HG03439 (cell line): ENCODE measurements at regions not wholly inside any gene's neighbourhood (a gene's known extent, or its start where the extent isn't known, plus 50 kb on each side); places are given as distances from the start of the nearest gene placed in this dataset.

Experiments
- ATAC-seq: cut with Tn5 transposase; IDR thresholded peaks from one replicate; pipeline ENCODE4 v1.9.1; 2021; ENCODE audit warnings: mild to moderate bottlenecking, moderate library complexity; ENCODE audit not compliant: unreplicated experiment

DNA sequence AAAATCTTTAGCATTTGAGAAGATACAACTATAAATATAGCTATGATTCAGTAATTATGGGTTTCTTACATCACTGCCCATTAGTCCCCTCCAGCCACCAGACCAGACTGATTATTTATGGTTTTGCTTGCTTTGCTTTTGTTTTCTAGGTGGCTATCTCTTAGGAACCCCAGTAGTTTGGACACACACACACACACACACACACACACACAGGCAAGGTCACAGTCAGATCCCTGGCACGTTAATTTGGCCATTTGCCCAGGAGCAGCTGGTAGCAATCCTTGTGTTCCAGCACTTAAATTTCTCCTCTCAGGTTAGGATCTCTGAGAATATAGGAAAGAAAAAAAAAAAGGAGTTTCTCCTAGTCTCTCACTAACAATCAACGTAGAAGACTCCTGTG, 90.2 kb upstream of the RESF1 start:
- no peak for ATAC-seq

DNA sequence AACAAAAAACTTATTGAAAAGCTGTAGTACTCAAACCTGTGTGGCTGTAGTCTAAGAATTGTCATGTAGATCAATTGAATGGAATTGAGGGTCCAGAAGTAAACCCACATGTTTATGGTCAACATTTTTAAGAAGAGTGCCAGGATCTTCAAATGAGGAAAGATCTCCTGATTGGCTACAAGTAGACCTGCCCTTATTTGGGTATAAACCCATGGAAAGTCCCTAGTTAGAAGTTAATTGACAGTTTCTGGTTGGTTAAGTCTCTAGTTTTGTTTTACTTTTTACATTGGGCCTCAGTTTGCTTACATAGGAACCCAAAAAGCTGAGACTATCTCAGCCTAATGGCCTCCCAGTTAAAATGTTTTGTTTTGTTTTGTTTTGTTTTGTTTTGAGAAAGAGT, 91.9 kb upstream of the RESF1 start:
- no peak for ATAC-seq

DNA sequence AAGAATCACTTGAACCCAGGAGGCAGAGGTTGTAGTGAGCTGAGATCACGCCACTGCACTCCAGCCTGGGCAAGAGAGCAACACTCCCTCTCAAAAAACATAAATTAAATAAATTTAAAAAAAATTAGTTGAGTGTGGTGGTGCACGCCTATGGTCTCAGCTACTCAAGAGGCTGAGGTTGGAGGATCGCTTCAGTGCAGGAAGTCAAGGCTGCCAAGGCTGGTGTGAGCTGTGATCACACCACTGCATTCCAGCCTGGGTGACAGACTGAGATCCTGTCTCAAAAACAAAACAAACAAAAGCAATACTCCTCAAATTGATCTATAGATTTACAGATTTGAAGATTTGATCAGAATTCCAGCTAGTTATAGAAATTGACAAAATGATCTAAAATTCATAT, 92.7 kb upstream of the RESF1 start:
- no peak for ATAC-seq

- no peak for ATAC-seq
Observed at GRCh38 chr12:31865023-31865422, 94.2 kb upstream of the RESF1 start.

DNA sequence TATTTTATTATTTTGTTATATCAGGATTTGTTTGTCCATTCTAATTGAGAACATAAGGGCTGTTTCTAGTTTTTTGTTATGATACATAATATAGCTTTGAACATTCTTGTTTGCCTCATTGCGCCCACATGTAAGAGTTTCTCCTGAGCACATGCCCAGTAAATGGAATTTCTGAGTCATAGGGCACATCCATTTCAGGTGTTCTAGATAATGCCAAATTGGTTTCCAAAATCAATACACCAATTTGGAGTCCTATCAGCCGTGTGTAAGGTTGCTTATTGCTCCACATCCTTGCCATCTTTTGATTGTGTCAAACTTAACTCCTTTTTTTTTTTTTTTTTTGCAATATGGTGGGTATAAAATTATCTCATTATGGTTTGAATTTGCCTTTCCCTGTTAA, 97.9 kb upstream of the RESF1 start:
- no peak for ATAC-seq

GRCh38 chr12:31860401-31860800, 98.8 kb upstream of the RESF1 start:
- no peak for ATAC-seq

DNA sequence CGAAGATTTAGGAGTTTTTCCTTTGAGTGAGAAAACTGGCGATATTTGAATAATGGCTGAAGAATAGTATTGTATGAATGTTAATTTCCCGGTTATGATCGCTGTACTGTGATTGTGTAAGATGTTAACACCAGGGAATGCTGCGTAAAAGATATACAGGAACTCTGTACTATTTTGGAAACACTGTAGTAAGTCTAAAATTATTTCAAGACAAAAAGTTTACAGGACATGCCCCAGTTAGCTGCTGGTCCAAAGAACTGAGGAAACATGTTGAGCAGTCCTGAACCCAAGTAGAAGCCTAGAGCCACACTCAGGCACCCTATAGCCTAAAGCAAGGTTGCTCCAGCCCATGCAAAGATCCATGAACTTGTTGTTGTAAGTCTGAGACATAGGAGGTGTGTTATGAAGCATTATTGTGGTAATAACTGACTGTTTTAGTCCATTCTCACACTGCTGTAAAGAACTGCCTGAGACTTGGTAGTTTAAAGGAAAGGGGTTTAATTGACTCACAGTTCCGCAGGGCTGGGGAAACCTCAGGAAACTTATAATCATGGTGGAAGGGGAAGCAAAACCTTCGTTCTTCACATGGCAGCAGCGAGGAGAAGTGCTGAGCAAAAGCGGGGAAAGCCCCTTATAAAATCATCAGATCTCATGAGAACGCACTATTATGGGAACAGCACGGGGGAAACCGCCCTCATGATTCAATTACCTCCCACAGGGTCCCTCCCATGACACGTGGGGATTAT, 99.8 kb upstream of the RESF1 start:
- no peak for ATAC-seq

DNA sequence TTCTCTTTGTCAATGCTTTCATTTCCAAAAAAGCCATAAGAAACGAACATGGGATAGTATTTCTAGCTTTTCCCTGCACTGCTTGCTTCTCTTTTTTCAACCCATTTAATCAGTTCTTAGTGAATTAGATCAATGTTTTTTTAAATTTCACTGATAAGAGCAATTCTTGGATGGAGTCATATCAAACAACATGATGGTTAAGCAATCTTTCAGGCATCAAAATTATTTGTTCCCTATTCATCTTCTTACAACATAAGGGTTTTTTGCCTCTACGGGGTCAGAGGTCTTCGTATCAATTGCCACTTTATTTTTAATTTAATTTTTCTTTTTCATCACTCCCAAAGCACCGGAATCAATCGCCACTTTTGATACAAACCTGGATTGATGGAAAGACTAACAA, 103.8 kb upstream of the RESF1 start:
- no peak for ATAC-seq

GRCh38 chr12:31853977-31854376, 105.2 kb upstream of the RESF1 start:
- no peak for ATAC-seq

GRCh38 chr12:31853520-31853919, 105.7 kb upstream of the RESF1 start:
- ATAC-seq: no peak

- ATAC-seq: no peak
Observed at GRCh38 chr12:31850268-31850667, 108.9 kb upstream of the RESF1 start.

- ATAC-seq: no peak
Observed at GRCh38 chr12:31849090-31849687, 110.0 kb upstream of the RESF1 start.

GRCh38 chr12:31846405-31846804, 112.8 kb upstream of the RESF1 start:
- no peak for ATAC-seq

DNA sequence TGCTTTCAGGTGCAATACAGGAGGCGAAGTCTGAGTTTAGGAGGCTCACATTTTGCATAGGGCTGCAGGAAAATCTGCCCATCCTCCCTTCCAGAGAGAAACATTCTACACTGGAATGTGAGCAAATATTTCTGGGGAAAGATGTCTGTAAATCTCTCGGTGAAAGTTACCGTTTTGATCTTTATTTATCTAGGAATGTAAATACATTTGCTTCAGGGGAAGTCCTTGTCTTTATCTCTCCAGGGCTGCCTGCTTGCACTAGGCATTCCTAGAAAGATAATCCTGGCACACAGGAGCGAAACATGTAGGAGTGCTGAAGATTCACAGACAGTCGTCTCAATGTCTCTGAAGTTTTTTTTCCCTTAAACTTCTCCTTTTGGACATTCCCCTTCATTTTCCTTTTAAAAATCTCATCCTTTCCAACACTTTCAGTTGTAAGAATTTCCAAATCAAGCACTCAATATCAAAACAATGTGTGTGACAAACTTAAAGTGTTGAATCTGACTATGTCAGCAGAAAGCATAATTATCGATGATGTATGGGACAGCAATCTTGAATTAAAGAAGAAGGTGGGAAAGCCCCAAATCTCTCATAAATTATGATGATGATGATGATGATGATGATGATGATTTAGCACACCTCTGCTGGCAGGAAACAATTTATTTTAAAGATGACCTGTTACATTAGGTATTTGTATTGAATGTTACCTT, 113.4 kb upstream of the RESF1 start:
- no peak for ATAC-seq

DNA sequence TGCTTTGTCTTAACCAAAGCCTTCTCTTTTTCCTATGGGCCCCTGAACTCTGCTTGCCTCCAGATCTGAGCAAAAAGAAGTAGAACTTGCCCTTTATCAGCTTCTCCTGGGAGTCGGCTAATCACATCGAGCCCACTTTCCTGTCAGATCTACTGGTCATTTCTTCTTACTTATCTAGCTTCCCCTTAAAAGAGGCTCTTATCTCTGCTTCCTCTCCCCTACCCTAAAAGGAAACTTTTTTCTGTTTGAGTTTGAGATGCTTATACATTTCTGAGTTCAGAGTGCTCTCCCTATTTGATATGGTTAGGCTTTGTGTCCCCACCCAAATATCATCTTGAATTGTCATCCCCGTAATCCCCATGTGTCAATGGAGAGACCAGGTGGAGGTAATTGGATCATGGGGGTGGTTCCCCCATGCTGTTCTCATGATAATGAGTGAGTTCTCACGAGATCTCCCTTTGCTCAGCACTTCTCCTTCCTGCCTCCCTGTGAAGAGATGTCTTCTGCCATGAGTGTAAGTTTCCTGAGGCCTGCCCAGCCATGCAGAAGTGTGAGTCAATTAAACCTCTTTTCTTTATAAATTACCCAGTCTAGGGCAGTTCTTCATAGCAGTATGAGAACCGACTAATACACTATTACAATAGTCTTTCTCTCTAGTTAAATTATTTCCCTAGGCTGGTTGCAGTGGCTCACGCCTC, 114.7 kb upstream of the AMN1 start:
- no peak for ATAC-seq

DNA sequence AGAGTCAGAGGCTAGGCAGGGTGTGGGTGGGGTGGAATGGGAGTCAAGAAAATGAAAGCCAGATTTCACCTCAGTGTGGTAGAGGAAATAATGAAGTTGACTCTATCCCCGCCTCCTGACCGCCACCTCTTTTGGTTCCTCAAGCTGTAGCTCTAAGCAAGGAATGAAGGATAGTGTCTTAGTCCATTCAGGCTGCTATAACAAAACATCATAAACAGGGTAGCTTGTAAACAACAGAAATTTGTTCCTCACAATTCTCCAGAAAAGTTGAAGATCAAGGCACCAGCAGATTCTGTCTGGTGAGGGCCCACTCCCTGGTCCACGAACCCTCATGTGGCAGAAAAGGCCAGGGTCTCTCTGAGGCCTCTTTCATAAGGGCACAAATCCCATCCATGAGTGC, 109.1 kb upstream of the AMN1 start:
- ATAC-seq: no peak

DNA sequence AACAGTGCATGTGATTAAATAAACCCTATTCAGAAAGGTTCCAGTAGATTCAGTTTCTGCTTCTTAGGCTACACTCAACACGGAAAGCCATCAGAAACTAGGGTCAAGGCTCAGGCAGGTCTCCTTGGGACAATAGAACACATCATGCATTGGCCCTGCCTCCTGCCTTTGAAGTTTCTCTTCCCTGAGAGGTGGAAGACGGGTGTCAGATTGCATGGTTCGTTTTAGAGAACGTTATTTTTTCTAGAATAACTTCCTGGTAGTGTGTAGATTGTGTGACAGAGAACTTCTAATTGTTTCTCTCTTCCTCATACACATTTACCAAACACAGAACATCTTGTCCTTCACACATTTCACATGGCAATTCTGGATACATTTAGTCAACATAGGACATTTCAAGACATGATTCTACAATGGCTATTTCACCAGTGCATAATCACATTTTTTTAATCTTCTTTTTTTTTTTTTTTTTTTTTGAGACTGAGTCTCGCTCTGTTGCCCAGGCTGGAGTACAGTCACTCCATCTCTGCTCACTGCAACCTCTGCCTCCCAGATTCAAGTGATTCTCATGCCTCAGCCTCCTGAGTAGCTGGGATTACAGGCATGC, 106.6 kb upstream of the AMN1 start:
- no peak for ATAC-seq

DNA sequence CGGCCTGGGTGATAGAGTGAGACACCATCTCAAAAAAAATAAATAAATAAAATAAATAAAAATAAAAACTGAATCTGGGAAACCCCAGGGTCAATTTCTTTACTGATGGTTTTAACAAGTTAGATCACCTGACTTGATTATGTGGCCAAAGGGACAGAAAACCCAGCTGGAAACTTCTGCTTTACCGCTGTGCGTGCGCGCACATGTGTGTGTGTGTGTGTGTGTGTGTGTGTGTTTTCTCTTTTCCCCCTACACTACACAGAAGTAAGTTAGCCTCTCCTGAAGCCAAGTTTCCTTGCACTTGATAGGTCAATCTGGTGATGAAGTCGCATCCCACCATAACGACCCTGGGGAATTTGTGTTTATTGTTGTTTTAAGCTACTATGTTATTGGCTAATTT, 105.3 kb upstream of the AMN1 start:
- no peak for ATAC-seq

- no peak for ATAC-seq
Observed at GRCh38 chr12:31832740-31833729, 104.2 kb upstream of the AMN1 start.

- ATAC-seq: no peak
Observed at GRCh38 chr12:31828071-31828470, 99.2 kb upstream of the AMN1 start.
